UCSD-AML1 (cell line): ENCODE measurements at regions not wholly inside any gene's neighbourhood (a gene's known extent, or its start where the extent isn't known, plus 50 kb on each side); places are given as distances from the start of the nearest gene placed in this dataset.

Experiments used
- DNase-seq: peaks from one replicate; lab custom pipeline; 2025; ENCODE audit not compliant: unreplicated experiment; lab: John Stamatoyannopoulos, UW

DNA sequence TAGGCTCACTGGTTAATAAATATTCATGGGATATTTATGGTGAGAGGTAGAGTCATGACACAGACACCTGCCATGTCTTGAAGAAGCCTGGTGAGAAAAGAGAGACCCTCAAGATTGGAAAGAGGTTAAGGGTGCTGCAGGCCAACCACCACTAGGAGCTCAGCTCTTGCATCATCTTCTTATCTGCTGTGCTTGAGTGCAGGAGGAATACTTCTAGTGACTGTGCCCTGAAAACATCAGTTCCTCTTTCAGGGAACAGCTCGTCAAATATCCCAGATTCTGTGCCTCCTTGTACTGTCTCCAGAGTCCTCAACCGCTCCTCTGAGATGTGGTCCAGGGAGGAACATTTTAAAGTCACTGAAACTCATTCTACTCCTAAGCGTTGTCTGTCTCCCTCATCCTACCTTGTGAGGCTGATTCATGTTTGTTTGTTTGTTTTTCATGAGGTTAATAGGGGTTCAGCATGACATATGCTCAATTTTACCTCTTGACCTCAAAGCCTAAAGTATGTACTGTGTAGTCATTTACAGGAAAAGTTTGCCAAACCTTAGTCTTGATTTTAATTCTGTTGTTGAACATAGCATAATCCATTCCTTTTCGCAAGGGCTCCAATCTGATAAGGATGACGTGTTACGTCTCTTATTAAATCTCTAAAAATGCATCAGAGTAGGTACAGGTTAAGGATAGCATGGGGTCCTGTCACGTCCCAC is 293.1 kb downstream of the C7orf25 start:
- DNase-seq: no peak

GRCh38 chr7:42617806-42618457 is 293.9 kb downstream of the C7orf25 start:
- DNase-seq: no peak

- no peak for DNase-seq
Measured at GRCh38 chr7:42617071-42617765, 294.7 kb downstream of the C7orf25 start.

DNA sequence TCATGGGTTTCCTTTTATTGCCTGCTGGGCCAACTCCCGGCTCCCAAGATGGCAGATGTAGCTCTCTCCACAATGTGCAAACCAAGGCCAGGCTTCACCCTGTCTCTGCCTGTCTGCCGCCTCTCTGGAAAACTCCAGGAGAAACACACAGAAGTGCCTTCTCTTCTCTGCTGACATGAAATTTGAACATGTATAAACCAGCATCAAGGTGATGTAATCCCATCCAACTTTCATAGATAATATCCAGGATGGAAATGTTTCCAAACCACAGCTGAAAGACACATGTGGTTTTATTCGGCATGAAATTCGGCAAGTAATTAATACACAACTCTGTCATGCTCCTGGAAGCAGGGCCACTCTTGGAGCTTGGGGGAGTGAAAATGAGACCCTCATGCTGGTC is 297.2 kb downstream of the C7orf25 start:
- DNase-seq: no peak

- no peak for DNase-seq
Measured at GRCh38 chr7:42611961-42612360, 299.9 kb downstream of the C7orf25 start.

GRCh38 chr7:42611289-42611928 is 300.5 kb downstream of the C7orf25 start:
- DNase-seq: no peak

- no peak for DNase-seq
Measured at GRCh38 chr7:42606193-42606905, 305.5 kb downstream of the C7orf25 start.

DNA sequence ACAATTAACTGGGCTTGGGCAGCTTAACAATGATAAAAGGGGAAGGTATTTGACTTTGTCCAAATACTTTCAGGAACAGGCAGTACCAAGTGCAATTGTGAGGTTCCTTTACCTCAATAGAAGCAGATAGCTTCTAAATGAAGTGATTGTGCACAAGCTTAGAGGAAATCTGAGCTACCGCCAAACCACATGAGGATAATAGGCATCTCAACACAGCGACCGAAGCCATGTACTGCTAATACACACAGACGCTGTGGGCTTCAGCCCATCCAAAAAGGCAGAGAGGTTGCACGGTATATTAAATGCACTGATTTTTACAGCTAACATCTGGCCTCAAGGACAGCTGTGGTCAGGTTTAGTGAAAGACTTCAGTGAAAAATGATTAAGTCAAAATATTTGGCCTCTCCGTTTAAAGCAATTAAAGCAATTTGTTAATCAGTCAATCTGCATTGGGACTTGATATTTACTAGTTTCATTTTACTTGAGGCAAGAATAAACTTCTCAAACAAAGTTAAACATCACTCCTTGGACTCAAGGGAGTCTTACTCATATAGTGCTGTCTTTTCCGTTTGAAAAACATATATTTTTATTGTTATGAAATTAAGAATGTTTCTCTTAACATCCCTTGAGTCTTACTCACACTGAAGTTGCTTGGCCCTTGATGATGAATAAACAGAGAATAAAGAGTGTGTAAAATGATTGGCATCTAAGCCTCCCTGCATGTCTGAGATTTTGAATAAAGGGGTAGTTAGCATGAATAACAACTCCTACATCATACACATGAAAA is 306.3 kb downstream of the C7orf25 start:
- DNase-seq: no peak

- no peak for DNase-seq
Measured at GRCh38 chr7:42603496-42603895, 308.4 kb downstream of the C7orf25 start.

- DNase-seq: no peak
Measured at GRCh38 chr7:42597300-42597699, 314.6 kb downstream of the C7orf25 start.

GRCh38 chr7:42596737-42597136 is 315.1 kb downstream of the C7orf25 start:
- no peak for DNase-seq

DNA sequence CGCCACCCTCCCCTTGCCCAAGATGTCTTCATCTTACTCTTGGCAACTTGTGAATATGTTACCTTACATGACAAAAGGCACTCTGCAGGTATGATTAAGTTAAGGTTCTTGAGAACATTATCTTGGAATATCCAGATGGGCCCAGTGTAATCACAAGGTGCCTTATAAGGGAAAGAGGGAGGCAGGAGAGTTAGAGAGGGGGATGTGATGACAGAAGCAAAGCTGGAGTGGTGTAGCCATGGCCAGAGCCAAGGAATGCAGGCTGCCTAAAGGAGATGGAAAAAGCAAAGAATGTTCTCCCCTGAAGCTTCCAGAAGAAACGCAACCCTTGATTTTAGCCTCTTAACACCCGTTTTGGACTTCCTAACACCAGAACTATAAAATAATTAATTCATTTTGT is 318.0 kb downstream of the C7orf25 start:
- no peak for DNase-seq

DNA sequence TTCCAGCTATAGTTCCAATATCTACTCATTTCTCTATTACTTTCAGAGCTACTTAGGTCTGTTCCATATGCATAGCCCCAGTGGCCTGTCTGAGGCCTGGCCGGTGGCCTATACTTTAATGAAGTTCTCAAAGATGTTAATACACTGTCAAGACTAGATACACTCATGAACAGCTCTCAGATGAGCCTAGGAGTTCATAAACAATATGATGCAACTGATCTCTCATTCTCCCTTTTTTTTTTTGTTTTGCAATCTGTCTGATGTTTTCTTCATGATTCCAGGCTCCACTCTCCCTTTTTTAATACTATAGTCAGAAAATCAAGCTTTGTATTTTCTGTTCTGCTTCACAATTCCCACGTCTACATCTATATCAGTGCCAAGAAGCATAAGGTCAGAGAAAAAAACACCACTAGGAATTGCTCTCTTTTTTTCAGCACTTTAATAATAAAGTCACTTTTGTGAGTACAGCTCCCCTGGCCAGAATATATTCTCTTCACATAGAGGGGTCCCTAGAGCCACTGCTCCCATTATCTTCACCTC is 321.0 kb downstream of the C7orf25 start:
- no peak for DNase-seq

DNA sequence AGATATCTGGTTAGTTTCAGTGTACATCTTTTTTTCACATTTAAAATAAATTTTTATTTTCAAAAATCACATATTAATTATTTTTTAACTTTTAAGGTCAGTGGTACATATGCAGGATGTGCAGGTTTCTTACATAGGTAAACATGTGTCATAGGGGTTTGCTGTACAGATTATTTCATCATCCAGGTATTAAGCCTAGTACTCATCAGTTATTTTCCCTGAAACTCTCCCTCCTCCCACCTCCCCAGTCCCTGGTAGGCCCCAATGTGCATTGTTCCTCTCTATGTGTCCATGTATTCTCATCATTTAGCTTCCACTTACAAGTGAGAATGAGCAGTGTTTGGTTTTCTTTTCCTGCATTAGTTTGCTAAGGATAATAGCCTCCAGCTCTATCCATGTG is 323.0 kb downstream of the C7orf25 start:
- DNase-seq: no peak

GRCh38 chr7:42587806-42588205 is 324.1 kb downstream of the C7orf25 start:
- DNase-seq: no peak

DNA sequence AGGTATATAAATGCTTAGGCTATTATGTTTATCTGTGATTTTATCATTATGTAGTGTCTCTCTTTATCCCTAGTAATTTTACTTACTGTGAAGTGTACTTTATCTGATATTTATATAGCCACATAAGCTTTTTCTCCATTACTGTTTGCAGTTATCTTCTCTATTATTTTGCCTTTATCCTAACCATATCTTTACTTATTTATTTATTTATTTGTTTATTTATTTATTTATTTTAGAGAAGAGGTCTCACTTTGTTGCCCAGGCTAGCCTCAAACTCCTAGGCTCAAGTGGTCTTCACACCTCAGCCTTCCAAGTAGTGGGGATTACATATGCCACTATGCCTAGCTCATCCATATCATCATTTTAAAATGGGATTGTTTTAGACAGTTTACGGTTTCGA is 331.8 kb downstream of the C7orf25 start:
- DNase-seq: no peak

DNA sequence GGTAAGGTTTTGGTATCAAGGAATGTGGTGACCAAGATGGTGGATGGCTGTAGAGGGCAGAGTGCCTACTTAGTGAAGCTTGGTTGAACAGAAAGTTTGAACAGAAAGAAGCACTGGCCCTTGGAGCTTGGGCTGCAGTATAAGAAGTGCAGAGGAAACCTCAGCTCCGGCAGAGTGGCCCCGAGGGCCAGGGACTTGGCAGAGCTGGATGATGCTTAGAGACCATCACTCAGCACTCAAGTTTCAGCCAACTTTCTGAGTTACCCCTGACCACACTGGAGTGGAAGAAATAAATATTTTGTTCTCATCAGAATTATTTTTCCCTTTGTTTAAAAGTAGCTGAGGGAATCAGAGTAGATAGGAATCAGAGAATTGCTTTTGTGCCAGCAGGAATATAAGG is 336.7 kb downstream of the C7orf25 start:
- no peak for DNase-seq

- DNase-seq: no peak
Measured at GRCh38 chr7:42574685-42575084, 337.2 kb downstream of the C7orf25 start.

DNA sequence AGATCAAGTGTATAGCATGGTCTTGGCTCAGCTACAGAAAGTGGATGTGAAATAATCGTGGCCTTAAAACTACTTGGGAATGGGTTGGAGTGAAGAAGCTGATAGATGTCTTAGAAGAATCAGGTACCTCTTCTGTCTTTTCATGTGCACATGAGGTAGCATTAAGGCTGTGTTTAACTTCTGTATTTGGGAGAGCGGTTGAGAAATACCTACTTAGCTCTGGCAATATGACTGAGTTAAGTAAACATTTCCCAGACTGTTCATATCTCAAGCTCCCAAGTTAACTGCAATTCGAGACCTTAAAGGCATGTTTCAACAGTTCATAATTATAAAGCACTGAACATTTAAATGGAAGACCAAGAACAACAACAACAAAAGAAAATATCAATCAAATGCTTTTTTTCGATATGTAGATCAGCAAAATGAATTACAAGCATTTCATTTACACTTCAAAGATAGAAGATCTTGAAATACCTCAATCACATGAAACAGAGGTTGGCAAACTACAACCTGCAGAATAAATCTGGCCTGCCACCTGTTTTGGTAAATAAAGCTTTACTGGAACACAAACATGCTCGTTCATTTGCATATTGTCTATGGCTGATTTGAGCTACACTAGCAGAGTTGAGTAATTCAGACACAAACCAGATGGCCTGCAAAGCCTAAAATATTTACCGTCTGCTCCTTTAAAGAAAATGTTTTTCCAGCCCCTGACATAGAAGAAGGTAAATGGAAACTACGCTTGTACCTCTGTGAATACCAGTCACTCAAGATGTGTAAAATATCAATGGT is 337.1 kb upstream of the GLI3 start:
- no peak for DNase-seq
